ENCODE measurements at regions not wholly inside any gene's neighbourhood (a gene's known extent, or its start where the extent isn't known, plus 50 kb on each side); places are given as distances from the start of the nearest gene placed in this dataset.
"Not testable (repeated sequence)": the region's sequence is repeated elsewhere in the genome, so short reads cannot be mapped to it uniquely, and the experiment has no call there.

DNA sequence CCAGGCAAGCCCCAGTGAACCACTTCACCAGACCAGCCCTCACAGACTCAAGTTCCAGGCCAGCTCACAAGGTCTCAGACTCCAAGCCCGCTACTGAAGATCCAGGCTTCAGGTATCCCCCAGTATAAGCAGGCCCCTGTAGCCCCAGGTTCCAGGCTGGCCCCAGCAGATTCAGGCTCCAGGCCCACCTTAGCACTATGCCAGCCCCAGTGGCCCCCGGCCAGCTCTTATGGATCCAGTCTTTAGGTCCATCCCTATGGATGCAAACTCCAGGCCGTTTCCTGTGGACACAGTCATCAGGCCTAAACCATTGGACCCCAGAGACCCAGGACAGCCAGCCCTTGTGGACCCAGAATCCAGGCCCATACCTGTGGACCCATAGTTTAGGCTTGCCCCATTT is 277.8 kb upstream of the MAGEB18 start:
- no peak for DNase-seq (ENCODE audit: low read depth)
- TF ChIP-seq, protein P1, sequence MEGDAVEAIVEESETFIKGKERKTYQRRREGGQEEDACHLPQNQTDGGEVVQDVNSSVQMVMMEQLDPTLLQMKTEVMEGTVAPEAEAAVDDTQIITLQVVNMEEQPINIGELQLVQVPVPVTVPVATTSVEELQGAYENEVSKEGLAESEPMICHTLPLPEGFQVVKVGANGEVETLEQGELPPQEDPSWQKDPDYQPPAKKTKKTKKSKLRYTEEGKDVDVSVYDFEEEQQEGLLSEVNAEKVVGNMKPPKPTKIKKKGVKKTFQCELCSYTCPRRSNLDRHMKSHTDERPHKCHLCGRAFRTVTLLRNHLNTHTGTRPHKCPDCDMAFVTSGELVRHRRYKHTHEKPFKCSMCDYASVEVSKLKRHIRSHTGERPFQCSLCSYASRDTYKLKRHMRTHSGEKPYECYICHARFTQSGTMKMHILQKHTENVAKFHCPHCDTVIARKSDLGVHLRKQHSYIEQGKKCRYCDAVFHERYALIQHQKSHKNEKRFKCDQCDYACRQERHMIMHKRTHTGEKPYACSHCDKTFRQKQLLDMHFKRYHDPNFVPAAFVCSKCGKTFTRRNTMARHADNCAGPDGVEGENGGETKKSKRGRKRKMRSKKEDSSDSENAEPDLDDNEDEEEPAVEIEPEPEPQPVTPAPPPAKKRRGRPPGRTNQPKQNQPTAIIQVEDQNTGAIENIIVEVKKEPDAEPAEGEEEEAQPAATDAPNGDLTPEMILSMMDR (IDR thresholded peaks at IDR 0.05; ENCODE audit: insufficient read depth, low read depth, low read length): no peak
- H3K4me3 ChIP-seq (ENCODE audit: low read depth, low read length): no peak overlapping the region

DNA sequence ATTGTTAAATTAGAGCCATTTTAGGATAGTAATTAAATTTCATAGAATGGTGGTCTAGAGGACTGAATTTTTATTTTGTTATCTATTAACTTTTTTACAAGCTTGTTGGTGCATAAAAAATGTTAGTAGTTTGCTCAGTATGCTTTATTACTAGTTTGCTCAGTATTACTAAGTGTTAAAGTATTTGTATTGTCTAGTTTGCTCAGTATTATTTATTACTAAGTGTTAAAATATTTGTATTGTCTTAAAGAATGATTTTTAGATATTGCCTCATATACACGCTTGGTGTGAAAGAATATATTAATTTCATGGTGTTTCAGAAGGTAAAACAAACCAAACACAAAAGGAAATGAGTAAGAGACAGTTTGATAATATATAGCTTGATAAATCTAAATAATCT is 268.4 kb upstream of the MAGEB18 start:
- TF ChIP-seq, protein P1 (IDR thresholded peaks at IDR 0.05; ENCODE audit: insufficient read depth, low read depth, low read length): no peak
- no peak for DNase-seq (ENCODE audit: low read depth)
- no peak overlapping the region for H3K4me3 ChIP-seq (ENCODE audit: low read depth, low read length)

DNA sequence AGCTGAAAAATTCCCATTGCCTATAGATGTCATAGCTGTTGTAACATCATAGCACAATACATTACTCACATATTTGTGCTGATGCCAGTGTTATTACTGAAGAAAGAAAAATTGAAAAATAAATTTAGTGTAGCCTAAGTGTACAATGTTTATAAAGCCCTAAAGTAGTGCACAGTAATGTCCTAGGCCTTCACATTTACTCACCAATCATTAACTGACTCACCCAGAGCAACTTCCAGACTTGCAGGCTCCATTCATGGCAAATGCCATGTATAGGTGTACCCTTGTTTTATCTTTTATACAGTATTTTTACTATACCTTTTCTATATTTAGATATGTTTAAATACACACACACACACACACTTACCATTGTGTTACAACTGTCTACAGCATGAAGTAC is 265.4 kb upstream of the MAGEB18 start:
- no peak overlapping the region for H3K4me3 ChIP-seq (ENCODE audit: low read depth, low read length)
- TF ChIP-seq, protein P1 (IDR thresholded peaks at IDR 0.05; ENCODE audit: insufficient read depth, low read depth, low read length): no peak
- DNase-seq (ENCODE audit: low read depth): no peak

DNA sequence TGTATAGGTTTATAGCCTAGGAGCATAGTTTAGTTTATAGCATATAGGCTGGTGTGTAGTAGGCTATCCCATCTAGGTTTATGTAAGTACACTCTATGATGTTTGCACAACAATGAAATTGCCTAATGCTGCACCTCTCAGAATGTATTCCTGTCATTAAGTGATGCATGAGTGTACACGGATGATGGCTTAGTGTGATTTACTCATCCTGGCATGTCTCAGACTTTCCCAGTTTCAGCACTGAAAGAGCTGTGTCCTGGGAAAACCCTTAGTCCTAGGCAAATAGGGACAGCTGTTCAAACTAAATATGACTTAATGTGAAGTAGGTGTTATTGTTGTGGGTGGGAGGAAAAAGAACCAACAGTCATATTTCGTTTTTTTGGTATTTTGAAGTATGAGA is 264.9 kb upstream of the MAGEB18 start:
- TF ChIP-seq, protein P1 (IDR thresholded peaks at IDR 0.05; ENCODE audit: insufficient read depth, low read depth, low read length): no peak
- no peak overlapping the region for H3K4me3 ChIP-seq (ENCODE audit: low read depth, low read length)
- no peak for DNase-seq (ENCODE audit: low read depth)

DNA sequence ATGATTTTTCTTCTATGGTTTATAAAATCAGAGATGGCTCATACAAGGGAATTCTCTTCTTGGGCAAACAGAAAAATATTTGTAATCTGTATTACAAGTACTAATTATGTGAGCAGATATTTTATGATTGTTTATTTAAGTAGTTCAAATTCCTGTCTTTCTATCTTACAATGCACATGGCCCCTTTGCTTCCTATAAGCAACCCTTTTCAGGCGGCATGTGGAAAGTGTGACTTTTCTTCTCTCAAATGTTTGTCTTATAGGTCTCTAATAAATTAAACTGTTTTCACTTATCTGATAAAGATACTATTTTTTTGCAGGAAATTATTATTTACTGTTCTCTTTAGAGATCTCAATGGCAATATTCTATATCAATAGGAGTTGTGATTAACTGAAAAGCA is 259.3 kb upstream of the MAGEB18 start:
- H3K4me3 ChIP-seq (ENCODE audit: low read depth, low read length): no peak overlapping the region
- TF ChIP-seq, protein P1 (IDR thresholded peaks at IDR 0.05; ENCODE audit: insufficient read depth, low read depth, low read length): no peak
- no peak for DNase-seq (ENCODE audit: low read depth)

- H3K4me3 ChIP-seq (ENCODE audit: low read depth, low read length); DNase-seq (ENCODE audit: low read depth): not testable (repeated sequence)
Observed at GRCh38 chrX:25882503-25882902, 255.6 kb upstream of the MAGEB18 start.

DNA sequence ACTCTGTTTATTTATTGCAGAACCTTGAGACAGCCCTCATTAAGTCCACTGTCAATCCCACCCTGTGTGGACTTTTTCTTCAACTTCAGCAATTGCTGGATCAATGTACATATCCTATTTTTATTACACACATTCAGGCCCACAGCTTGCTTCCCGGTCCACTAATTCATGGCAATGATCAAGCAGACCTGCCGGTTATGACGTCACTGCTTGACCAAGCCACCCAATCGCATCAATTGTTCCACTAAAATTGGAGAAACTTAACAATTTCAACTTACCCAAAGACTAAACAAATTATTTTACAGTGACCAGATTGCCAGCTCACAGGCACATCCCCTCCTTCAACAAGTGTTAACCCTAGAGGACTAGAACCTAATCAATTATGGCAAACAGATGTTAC is 240.4 kb upstream of the MAGEB18 start:
- H3K4me3 ChIP-seq (ENCODE audit: low read depth, low read length): no peak overlapping the region
- no peak for DNase-seq (ENCODE audit: low read depth)
- TF ChIP-seq, protein P1 (IDR thresholded peaks at IDR 0.05; ENCODE audit: insufficient read depth, low read depth, low read length): no peak

GRCh38 chrX:25905728-25906127 is 232.4 kb upstream of the MAGEB18 start:
- not testable (repeated sequence) for H3K4me3 ChIP-seq (ENCODE audit: low read depth, low read length); DNase-seq (ENCODE audit: low read depth)

Measured in fibroblast of villous mesenchyme (primary cell).